GM18907 (cell line): ENCODE measurements at regions not wholly inside any gene's neighbourhood (a gene's known extent, or its start where the extent isn't known, plus 50 kb on each side); places are given as distances from the start of the nearest gene placed in this dataset.
"Not testable (repeated sequence)": the region's sequence is repeated elsewhere in the genome, so short reads cannot be mapped to it uniquely, and the experiment has no call there.

Source experiments
- ATAC-seq: cut with Tn5 transposase; IDR thresholded peaks from one replicate; pipeline ENCODE4 v1.9.1; 2021; ENCODE audit warnings: mild to moderate bottlenecking, moderate library complexity; ENCODE audit not compliant: unreplicated experiment

DNA sequence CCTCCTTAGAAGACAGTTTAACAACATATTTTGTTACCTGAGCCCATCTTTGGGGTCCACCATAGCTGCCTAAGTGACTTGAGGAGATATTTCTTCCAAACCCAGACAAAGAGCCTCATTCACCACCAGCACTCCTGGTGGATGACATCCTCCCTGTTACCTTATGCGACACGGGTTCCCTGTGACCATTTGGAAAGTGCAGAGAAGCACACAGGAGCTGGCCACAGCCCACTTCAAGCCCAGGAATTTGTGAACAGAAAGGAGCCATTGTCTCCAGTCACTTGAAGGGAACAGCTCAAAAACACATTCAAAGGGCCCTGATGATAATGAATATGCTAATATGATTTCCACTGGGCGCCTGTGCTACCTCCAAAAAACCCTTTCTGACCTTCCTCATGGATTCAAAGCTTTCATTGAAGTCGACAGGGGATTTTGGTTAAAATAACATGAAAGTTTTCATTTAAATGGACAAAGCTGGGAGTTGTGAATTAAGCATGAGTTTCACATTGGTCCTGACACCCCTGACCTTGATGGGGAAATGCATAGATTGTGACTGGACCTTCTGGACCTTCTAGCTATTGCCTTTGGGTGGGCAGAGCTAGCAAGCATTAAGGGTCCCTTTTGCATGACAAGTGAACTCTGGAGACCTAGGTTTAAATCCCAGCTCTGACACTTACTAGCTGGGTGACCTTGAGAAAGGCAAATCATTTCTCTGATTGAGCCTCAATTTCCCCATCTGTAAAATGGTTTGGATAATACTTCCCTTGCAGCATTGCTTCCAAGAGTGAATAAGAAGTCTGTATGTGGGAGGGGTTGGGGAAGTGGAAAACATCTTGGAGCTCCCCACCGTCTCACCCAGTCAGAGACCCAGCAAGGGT lies 83.3 kb upstream of the SIRPA start:
- ATAC-seq, result no peak

- no peak for ATAC-seq
Measured at GRCh38 chr20:1810926-1811620, 84.1 kb upstream of the SIRPA start.

- ATAC-seq, result no peak
Measured at GRCh38 chr20:1810572-1810925, 84.7 kb upstream of the SIRPA start.

DNA sequence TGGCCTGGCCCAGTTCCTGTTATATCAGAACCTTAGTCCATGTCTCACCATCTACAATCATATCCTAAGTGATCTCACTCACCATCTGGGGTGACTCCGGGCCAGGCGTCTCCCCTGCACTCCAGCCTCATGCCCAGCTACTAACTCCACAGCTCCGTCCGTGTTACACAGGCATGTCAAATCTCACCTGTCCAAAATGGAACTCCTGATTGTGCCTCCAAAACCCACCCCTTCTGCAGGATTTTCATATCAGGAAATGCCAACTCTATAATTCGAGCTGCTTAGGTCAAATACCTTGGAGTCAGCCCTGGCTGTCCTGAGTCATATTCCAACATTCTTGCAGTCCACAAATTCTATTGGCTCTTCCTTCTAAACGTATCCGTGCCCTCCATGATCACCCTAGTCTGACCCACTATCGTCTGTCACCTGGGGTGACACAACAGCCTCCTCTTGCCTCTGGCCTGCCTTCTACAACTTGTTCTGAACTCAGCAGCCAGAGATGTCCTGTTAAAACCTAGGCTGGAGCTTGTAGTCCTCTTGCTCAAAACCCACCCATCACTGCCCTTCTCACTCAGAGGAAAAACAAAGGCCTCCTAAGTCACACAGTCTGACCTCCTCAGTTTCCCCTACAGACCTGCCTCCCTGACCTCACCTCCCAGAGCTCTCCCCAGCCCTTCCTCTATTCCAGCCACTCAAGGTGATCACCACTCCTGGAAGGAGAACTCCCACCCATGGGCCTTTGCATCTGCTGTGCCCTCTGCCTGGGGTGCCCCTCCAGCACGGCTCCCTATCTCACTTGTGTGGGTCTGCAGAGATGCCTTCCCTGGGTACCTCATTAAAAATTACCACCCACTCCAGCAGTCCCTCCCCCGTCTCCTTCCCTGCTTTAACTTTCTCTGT lies 85.3 kb upstream of the SIRPA start:
- no peak for ATAC-seq

- ATAC-seq, result no peak
Measured at GRCh38 chr20:1809131-1809572, 86.1 kb upstream of the SIRPA start.

GRCh38 chr20:1808101-1808500 lies 87.1 kb upstream of the SIRPA start:
- no peak for ATAC-seq

DNA sequence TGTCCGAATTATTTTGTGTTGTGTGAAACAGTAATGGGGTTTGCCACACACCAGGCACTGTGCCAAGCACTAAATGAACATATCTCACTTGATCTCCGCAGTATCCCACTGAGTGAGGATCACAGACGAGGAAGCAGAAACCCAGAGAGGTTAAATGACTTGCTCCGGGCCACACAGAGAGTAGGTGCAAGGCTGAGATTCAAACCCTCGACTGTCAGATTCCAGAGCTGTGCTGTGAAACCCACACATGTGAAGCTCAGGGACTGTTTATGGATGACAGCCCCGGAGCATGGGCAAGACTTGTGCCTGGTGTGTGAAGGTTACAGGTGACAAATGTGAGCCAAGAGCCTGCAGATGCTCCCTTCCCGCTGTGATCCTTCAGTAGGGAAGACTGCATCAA lies 87.8 kb upstream of the SIRPA start:
- ATAC-seq, result no peak

DNA sequence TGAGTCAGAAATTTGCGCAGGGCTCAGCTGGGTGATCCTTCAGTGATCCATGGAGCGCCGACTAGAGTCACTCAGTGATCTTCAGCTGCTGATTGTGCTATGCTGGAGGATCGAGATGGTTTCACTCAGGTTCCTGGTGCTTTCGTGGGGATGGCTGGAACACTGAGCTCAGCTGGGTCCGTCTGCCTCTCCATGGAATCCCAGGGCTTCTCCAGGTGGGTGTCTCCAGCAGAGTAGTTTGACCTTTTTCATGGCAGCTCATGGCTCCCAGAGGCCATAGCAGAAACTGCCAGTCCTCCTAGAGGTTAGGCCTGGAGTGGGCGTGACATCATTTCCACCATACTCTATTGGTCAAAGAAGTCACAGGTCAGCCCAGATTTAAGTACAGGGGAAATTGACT lies 88.8 kb upstream of the SIRPA start:
- ATAC-seq, result no peak

GRCh38 chr20:1805816-1806215 lies 89.4 kb upstream of the SIRPA start:
- no peak for ATAC-seq

GRCh38 chr20:1805161-1805581 lies 90.0 kb upstream of the SIRPA start:
- ATAC-seq, result no peak

- no peak for ATAC-seq
Measured at GRCh38 chr20:1804554-1804956, 90.7 kb upstream of the SIRPA start.

DNA sequence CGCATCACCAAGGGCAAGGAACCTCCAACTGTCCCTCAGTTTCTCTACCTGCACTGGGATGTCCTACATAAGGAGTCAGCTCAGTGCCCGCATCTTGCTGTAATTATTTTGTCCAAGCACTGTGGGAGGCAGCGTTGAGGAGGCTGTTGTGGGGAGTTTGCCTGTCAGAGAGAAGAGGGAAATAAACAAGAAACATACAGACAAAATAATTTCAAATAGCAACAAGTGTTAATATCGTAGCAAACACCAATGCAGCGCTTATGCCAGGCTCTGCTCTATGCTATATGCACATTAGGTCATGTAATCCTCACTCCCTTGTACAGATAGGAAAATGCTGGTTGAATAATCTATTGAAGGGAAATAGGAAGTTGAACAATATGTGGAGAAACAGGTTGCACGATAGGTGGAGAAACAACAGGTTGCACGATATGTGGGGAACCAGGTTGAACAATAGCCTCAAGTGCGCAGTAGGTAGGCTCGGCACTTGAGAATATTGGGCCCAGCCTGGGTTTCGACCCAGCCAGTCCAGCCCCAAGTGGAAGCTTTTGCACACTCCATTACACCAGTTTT lies 91.2 kb upstream of the SIRPA start:
- no peak for ATAC-seq

- no peak for ATAC-seq
Measured at GRCh38 chr20:1803061-1803931, 91.9 kb upstream of the SIRPA start.

- no peak for ATAC-seq
Measured at GRCh38 chr20:1802385-1803060, 92.7 kb upstream of the SIRPA start.

DNA sequence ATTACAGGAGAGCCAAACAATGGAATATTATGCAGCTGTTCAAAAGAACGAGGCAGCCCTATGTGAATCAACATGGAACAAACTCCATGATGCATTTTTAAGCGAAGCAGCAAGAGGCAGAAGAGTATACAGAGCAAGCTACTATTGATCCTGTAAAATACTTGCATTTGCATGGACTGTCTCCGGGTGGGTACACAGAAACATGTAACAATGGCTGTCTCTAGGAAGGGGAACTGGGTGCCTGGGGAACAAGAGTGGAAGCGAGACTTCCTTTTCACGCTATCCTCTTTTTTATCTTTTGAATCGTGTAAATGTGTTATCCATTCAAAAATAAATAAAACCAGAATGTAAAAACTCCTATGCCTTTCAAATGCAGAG lies 93.3 kb upstream of the SIRPA start:
- ATAC-seq, result no peak

DNA sequence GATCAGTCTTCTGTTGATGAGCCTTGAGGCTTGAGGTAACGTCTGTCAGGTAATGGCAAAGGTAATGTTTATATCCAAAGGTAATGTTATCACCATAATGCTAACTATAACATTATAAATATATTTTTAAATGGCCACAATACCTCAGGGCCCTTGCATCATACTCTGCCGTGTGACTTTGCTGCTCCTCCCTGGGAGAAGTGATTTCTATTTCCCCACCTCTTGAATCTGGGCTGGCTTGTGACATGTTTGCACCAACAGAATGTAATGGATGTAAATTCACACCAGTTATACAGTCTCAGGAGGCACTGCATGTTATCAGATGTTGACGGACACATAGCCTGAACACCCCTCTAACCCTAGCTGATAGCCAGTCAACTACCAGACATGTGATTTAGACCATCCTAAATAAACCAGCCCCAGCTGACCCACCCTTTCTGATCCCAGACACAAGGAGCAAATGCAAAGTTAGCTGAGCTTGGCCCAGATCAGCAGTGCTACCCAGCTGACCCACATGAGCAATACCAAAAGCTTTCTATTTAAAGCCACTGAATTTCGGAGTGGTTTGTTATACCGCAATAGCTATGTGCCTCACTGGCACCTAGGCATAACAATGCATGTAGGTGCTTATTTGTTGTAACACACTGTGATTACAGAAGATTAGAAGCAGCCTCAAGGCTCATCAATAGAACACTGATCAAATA lies 93.8 kb upstream of the SIRPA start:
- ATAC-seq, result no peak

DNA sequence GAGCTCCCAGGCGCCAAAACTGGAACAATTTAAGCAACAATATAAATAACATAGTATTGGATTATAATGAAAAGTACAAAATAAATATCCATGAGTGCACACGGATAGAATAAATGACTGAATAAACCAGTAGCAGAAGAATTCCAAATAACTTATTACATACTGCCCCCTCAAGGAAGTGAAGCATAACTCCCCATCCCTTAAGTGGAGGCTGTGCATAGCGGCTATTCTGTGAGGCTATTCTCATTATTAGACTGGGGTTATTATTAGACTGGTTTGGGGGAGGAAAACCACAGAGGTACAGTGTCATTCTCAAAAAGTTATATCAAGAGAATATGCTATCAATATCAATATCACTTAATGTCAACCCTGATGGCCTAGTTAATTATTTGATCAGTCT lies 94.4 kb upstream of the SIRPA start:
- ATAC-seq, result no peak

GRCh38 chr20:1800180-1800579 lies 95.0 kb upstream of the SIRPA start:
- ATAC-seq, result no peak

DNA sequence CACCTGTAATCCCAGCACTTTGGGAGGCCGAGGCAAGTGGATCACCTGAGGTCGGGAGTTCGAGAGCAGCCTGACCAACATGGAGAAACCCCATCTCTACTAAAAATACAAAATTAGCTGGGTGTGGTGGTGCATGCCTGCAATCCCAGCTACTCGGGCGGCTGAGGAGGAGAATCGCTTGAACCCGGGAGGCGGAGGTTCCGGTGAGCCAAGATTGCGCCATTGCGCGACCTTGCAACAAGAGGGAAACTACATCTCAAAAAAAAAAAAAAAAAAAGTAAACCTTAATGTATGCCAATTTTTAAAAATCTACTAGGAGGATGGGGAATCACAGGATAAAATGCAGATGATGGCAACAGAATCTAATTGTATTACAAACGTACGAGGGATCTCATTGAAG lies 95.5 kb upstream of the SIRPA start:
- not testable (repeated sequence) for ATAC-seq
